ENCODE measurements at regions not wholly inside any gene's neighbourhood (a gene's known extent, or its start where the extent isn't known, plus 50 kb on each side); places are given as distances from the start of the nearest gene placed in this dataset.

- TF ChIP-seq GLI2 (tag by site-specific recombination; IDR thresholded peaks at IDR 0.05; ENCODE audit: borderline replicate concordance, low read depth) = no peak
- no peak for TF ChIP-seq GLIS2 (tag by site-specific recombination; IDR thresholded peaks at IDR 0.05)
- no peak for TF ChIP-seq ZNF785 (tag by site-specific recombination; IDR thresholded peaks at IDR 0.05)
- TF ChIP-seq ZNF501 (tag by site-specific recombination; IDR thresholded peaks at IDR 0.05) = no peak
- no peak for TF ChIP-seq ZNF664 (tag by site-specific recombination; IDR thresholded peaks at IDR 0.05)
Measured at GRCh38 chr2:226427538-226428307, 371.9 kb downstream of the IRS1 start (continued).

GRCh38 chr2:226426292-226426736 lies 373.3 kb downstream of the IRS1 start:
- ChIA-PET POLR2A (no interaction called here), CTCF (no interaction called here)
- H3K36me3 ChIP-seq (ENCODE audit: control insufficient read depth in 2 of 2, insufficient read depth in 1 of 2, low read length in 2 of 2) = no peaks in the 10 kb centered on the region
- H3K4me3 ChIP-seq (ENCODE audit: low read depth, low read length) = no peak overlapping the region
- H3K27ac ChIP-seq (ENCODE audit: extremely low read depth, low read depth, low read length) = no peak overlapping the region
- no peaks in the 10 kb centered on the region for H3K9me3 ChIP-seq (ENCODE audit: control insufficient read depth, insufficient read depth, low read depth, low read length)
- TF ChIP-seq ZNF555 (tag by site-specific recombination; conservative IDR thresholded peaks at IDR 0.05) = no peak
- no peak for TF ChIP-seq ZNF521 (tag by site-specific recombination; IDR thresholded peaks at IDR 0.05)
- no peak for TF ChIP-seq ZNF621 (tag by site-specific recombination; IDR thresholded peaks at IDR 0.05)
- no peak for TF ChIP-seq ZNF184 (tag by site-specific recombination; IDR thresholded peaks at IDR 0.05)
- TF ChIP-seq ZNF660 (tag by site-specific recombination; IDR thresholded peaks at IDR 0.05) = no peak
- TF ChIP-seq MZF1 (tag by site-specific recombination; IDR thresholded peaks at IDR 0.05; ENCODE audit: borderline replicate concordance) = no peak
- no peak for TF ChIP-seq ZNF610 (tag by site-specific recombination; IDR thresholded peaks at IDR 0.05; ENCODE audit: borderline replicate concordance)
- TF ChIP-seq ZNF132 (tag by site-specific recombination; IDR thresholded peaks at IDR 0.05; ENCODE audit: borderline replicate concordance) = no peak
- no peak for TF ChIP-seq ZNF558 (tag by site-specific recombination; IDR thresholded peaks at IDR 0.05)
- no peak for TF ChIP-seq ZSCAN30 (tag by site-specific recombination; IDR thresholded peaks at IDR 0.05)
- H3K4me1 ChIP-seq (ENCODE audit: control insufficient read depth, insufficient read depth, low read length) = peaks cover 3% of the 10 kb centered on the region; the same call in 1 of the 2 replicates

GRCh38 chr2:226424971-226425370 lies 374.6 kb downstream of the IRS1 start:
- Histone ChIP-seq H3K9me3 (ENCODE audit: control insufficient read depth, insufficient read depth, low read depth, low read length) (no peaks in the 10 kb centered on the region), H3K4me1 (ENCODE audit: control insufficient read depth, insufficient read depth, low read length) (peaks cover 3% of the 10 kb centered on the region; the same call in 1 of the 2 replicates), H3K36me3 (ENCODE audit: control insufficient read depth in 2 of 2, insufficient read depth in 1 of 2, low read length in 2 of 2) (no peaks in the 10 kb centered on the region), H3K4me3 (ENCODE audit: low read depth, low read length) (no peak overlapping the region), H3K27ac (ENCODE audit: extremely low read depth, low read depth, low read length) (no peak overlapping the region)
- ChIA-PET POLR2A (no interaction called here), CTCF (no interaction called here)
- TF ChIP-seq PRDM10 (tag by site-specific recombination; IDR thresholded peaks at IDR 0.05) = no peak
- no peak for TF ChIP-seq MEIS1 (CRISPR knock-in tag; IDR thresholded peaks at IDR 0.05; ENCODE audit: borderline replicate concordance)
- TF ChIP-seq ZNF2 (tag by site-specific recombination; IDR thresholded peaks at IDR 0.05) = no peak
- TF ChIP-seq ZFP69B (tag by site-specific recombination; IDR thresholded peaks at IDR 0.05) = no peak
- no peak for TF ChIP-seq ZNF324 (tag by site-specific recombination; IDR thresholded peaks at IDR 0.05)
- TF ChIP-seq ZNF391 (tag by site-specific recombination; IDR thresholded peaks at IDR 0.05; ENCODE audit: borderline replicate concordance, low read depth) = no peak
- no peak for TF ChIP-seq ZNF558 (tag by site-specific recombination; IDR thresholded peaks at IDR 0.05)
- TF ChIP-seq ZNF37A (tag by site-specific recombination; IDR thresholded peaks at IDR 0.05) = no peak
- no peak for TF ChIP-seq ZNF530 (tag by site-specific recombination; IDR thresholded peaks at IDR 0.05; ENCODE audit: low read depth)
- no peak for TF ChIP-seq GFI1B (tag by site-specific recombination; IDR thresholded peaks at IDR 0.05)
- no peak for TF ChIP-seq ZNF16 (tag by site-specific recombination; IDR thresholded peaks at IDR 0.05; ENCODE audit: low read depth)
- no peak for TF ChIP-seq ZNF311 (tag by site-specific recombination; IDR thresholded peaks at IDR 0.05; ENCODE audit: borderline replicate concordance)
- TF ChIP-seq YY2 (tag by site-specific recombination; IDR thresholded peaks at IDR 0.05) = no peak
